SK-N-SH (cell line): ENCODE measurements at regions not wholly inside any gene's neighbourhood (a gene's known extent, or its start where the extent isn't known, plus 50 kb on each side); places are given as distances from the start of the nearest gene placed in this dataset.

ENCODE experiments used
- CTCF ChIP-seq: fragments of 200-600 bp; sonication (generic); IDR thresholded peaks from 2 replicates; pipeline ENCODE4 v1.6.1; 2017; ENCODE audit warnings: antibody characterized with exemption, mild to moderate bottlenecking, moderate library complexity
- EZH2phosphoT487 ChIP-seq: fragments of 200-600 bp; sonication (generic); IDR thresholded peaks from 2 replicates; pipeline ENCODE4 v1.6.1; 2017; ENCODE audit warnings: low read depth, mixed run types, mild to moderate bottlenecking, antibody characterized with exemption, moderate library complexity, borderline replicate concordance
- FOXM1 ChIP-seq: IDR thresholded peaks from 2 replicates; pipeline ENCODE4 v1.4.0; 2012; ENCODE audit warnings: low read depth, mild to moderate bottlenecking
- MAX ChIP-seq: IDR thresholded peaks from 2 replicates; pipeline ENCODE4 v1.4.0; 2012; ENCODE audit warnings: low read depth
- POLR2AphosphoS5 ChIP-seq: IDR thresholded peaks from 2 replicates; pipeline ENCODE4 v1.6.1; 2012; ENCODE audit warnings: low read depth, low read length
- RAD21 ChIP-seq: IDR thresholded peaks from 2 replicates; pipeline ENCODE4 v1.6.1; 2012; ENCODE audit warnings: mild to moderate bottlenecking, low read length
- SIN3A ChIP-seq: IDR thresholded peaks from 2 replicates; pipeline ENCODE4 v1.6.1; 2012; ENCODE audit warnings: low read depth, mild to moderate bottlenecking, low read length, moderate library complexity, borderline replicate concordance
- TEAD4 ChIP-seq: IDR thresholded peaks from 2 replicates; pipeline ENCODE4 v1.4.0; 2012; ENCODE audit warnings: mild to moderate bottlenecking, borderline replicate concordance; ENCODE audit not compliant: insufficient read depth
- USF1 ChIP-seq: IDR thresholded peaks from 2 replicates; pipeline ENCODE4 v1.4.0; 2012; ENCODE audit warnings: low read depth, borderline replicate concordance

- no peak for TF ChIP-seq MAX
- TF ChIP-seq RAD21: no peak
- TF ChIP-seq CTCF: no peak
- TF ChIP-seq TEAD4: no peak
- no peak for TF ChIP-seq FOXM1
- no peak for TF ChIP-seq POLR2AphosphoS5
- no peak for TF ChIP-seq USF1
- no peak for TF ChIP-seq EZH2phosphoT487
- TF ChIP-seq SIN3A: no peak
Measured at GRCh38 chr20:12886618-12887363, 122.0 kb upstream of the SPTLC3 start.
